BLaER1 treated with 17β-estradiol and CSF1 and Interleukin-3, amounts not matched to agents 10 nM and 100 nM (cell line): ENCODE measurements at regions not wholly inside any gene's neighbourhood (a gene's known extent, or its start where the extent isn't known, plus 50 kb on each side); places are given as distances from the start of the nearest gene placed in this dataset.
"Not testable (repeated sequence)": the region's sequence is repeated elsewhere in the genome, so short reads cannot be mapped to it uniquely, and the experiment has no call there.

Source experiments
- H3K27ac ChIP-seq, 11 experiments: shearing (Covaris generic); formaldehyde crosslinking; 2 replicates each; pipeline ENCODE4 v1.8.1; 2022
- H3K27me3 ChIP-seq, 11 experiments: shearing (Covaris generic); formaldehyde crosslinking; 2 replicates each; pipeline ENCODE4 v1.8.1; 2022
- H3K36me3 ChIP-seq, 11 experiments: shearing (Covaris generic); formaldehyde crosslinking; 2 replicates each; pipeline ENCODE4 v1.8.1; 2022
- H3K4me1 ChIP-seq, 10 experiments: shearing (Covaris generic); formaldehyde crosslinking; 2 replicates each; pipeline ENCODE4 v1.8.1; 2022
- H3K4me2 ChIP-seq, 11 experiments: shearing (Covaris generic); formaldehyde crosslinking; 2 replicates each; pipeline ENCODE4 v1.8.1; 2022
- H3K4me3 ChIP-seq, 10 experiments: shearing (Covaris generic); formaldehyde crosslinking; 2 replicates each; pipeline ENCODE4 v1.8.1; 2022
- H3K9ac ChIP-seq, 11 experiments: shearing (Covaris generic); formaldehyde crosslinking; 2 replicates each; pipeline ENCODE4 v1.8.1; 2022
- H3K9me3 ChIP-seq, 11 experiments: shearing (Covaris generic); formaldehyde crosslinking; replicated peaks in 1 of 11; 2 replicates each; pipeline ENCODE4 v1.8.1; 2022
- H4K20me1 ChIP-seq, 11 experiments: shearing (Covaris generic); formaldehyde crosslinking; 2 replicates each; pipeline ENCODE4 v1.8.1; 2022
- Cebpa-rat ChIP-seq, 11 experiments: shearing (Covaris generic); IDR thresholded peaks; 2 replicates each; pipeline ENCODE4 v1.8.1; 2022

DNA sequence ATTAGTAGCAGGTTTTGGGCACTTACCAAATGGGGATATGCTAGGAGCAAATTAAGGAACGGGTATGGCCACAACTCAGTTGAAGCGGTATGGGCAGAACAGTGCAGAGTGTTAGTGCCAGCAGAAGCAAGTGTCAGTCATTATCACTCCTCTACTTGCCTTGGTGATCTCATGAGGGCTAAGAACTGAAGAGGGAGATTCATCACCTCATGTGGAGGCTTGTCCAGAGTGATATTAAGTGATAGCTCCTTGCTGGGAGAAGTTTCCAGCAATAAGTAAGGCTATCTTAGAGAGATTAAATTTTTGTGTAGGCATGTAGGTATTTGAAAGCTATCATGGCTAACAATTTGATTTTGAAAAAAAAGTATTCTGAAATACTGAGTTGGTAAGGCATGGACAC is 615.4 kb upstream of the SMIM31 start:
- no peak overlapping the region for H3K4me2 ChIP-seq
- no peaks in the 10 kb centered on the region for H4K20me1 ChIP-seq
- H3K4me3 ChIP-seq = no peak overlapping the region
- H3K27me3 ChIP-seq = no peaks in the 10 kb centered on the region
- TF ChIP-seq Cebpa-rat (IDR thresholded peaks at IDR 0.05) = no peak
- H3K9me3 ChIP-seq = peaks cover 0 to 8% (median 0%) of the 10 kb centered on the region in 11 experiments; a peak in 6 of 22 replicates
- peaks cover 0 to 6% (median 0%) of the 10 kb centered on the region in 10 experiments; a peak in 2 of 20 replicates for H3K4me1 ChIP-seq
- H3K36me3 ChIP-seq = no peaks in the 10 kb centered on the region
- H3K27ac ChIP-seq = no peak overlapping the region
- no peak overlapping the region for H3K9ac ChIP-seq

GRCh38 chr4:164139291-164139690 is 614.6 kb upstream of the SMIM31 start:
- Histone ChIP-seq H4K20me1 (no peaks in the 10 kb centered on the region), H3K4me3 (no peak overlapping the region), H3K27me3 (no peaks in the 10 kb centered on the region), H3K4me1 (peaks cover 0 to 6% (median 0%) of the 10 kb centered on the region in 10 experiments; a peak in 2 of 20 replicates), H3K4me2 (no peak overlapping the region), H3K9me3 (peaks cover 0 to 8% (median 0%) of the 10 kb centered on the region in 11 experiments; a peak in 6 of 22 replicates), H3K27ac (no peak overlapping the region), H3K9ac (no peak overlapping the region), H3K36me3 (no peaks in the 10 kb centered on the region)
- no peak for TF ChIP-seq Cebpa-rat (IDR thresholded peaks at IDR 0.05)

GRCh38 chr4:164141755-164142375 is 612.1 kb upstream of the SMIM31 start:
- H3K36me3 ChIP-seq, H3K9ac ChIP-seq, H4K20me1 ChIP-seq, H3K4me1 ChIP-seq, H3K9me3 ChIP-seq, H3K4me3 ChIP-seq, H3K4me2 ChIP-seq, H3K27me3 ChIP-seq, H3K27ac ChIP-seq: not testable (repeated sequence)

- no peak for TF ChIP-seq Cebpa-rat (IDR thresholded peaks at IDR 0.05)
- H3K27ac ChIP-seq = no peak overlapping the region
- no peak overlapping the region for H3K9ac ChIP-seq
- no peaks in the 10 kb centered on the region for H4K20me1 ChIP-seq
- no peaks in the 10 kb centered on the region for H3K9me3 ChIP-seq
- no peaks in the 10 kb centered on the region for H3K4me1 ChIP-seq
- H3K27me3 ChIP-seq = no peaks in the 10 kb centered on the region
- no peak overlapping the region for H3K4me2 ChIP-seq
- no peak overlapping the region for H3K4me3 ChIP-seq
- H3K36me3 ChIP-seq = no peaks in the 10 kb centered on the region
These were observed 599.5 kb upstream of the SMIM31 start for GRCh38 chr4:164154416-164154815.

DNA sequence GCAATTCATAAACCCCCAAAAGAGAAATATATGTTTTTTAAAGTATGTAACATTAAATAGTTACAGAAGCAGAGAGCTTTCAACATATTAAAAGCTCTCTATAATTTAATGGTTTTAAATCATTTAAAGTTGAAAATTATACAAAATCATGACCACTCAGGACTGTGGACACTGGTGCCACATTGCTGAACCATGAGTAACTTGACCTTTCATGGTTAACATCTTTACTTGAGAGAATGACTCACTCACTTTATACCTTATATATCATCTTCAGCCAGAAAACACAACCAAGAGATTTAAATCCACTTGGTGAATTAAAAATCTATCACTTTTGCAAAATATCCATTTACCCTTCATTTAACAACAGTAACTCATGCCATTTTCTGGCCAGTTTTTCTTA is 584.3 kb upstream of the SMIM31 start:
- Histone ChIP-seq H3K4me3 (no peak overlapping the region), H3K9ac (no peak overlapping the region), H3K4me2 (no peak overlapping the region), H3K4me1 (no peaks in the 10 kb centered on the region), H3K27ac (no peak overlapping the region), H3K27me3 (no peaks in the 10 kb centered on the region), H4K20me1 (no peaks in the 10 kb centered on the region), H3K9me3 (no peaks in the 10 kb centered on the region), H3K36me3 (no peaks in the 10 kb centered on the region)
- no peak for TF ChIP-seq Cebpa-rat (IDR thresholded peaks at IDR 0.05)

DNA sequence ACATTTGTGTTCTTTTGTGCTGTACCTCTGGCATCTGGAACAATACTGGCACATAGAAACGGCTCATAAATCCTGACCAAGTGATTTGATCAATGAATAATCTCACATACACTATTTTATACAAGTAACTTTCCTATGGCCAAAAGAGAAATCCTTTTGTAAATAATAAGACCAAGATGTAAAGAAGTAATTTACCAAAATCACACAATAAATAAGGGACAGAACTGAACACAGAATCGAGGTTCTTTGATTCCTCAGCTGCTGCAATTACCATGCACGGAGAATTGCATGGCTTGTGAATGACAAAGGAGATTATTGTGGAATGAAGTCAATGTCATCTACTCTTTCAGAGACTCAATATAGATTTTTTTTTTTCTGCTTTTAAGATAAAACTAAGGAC is 576.8 kb upstream of the SMIM31 start:
- H3K4me2 ChIP-seq = no peak overlapping the region
- no peaks in the 10 kb centered on the region for H3K9me3 ChIP-seq

GRCh38 chr4:164177753-164178152 is 576.2 kb upstream of the SMIM31 start:
- Histone ChIP-seq H3K27ac (no peak overlapping the region), H3K9ac (no peak overlapping the region), H3K27me3 (no peaks in the 10 kb centered on the region), H3K9me3 (no peaks in the 10 kb centered on the region), H3K4me2 (no peak overlapping the region), H3K4me3 (no peak overlapping the region), H3K36me3 (no peaks in the 10 kb centered on the region), H4K20me1 (no peaks in the 10 kb centered on the region), H3K4me1 (no peaks in the 10 kb centered on the region)
- TF ChIP-seq Cebpa-rat (IDR thresholded peaks at IDR 0.05) = no peak

More for the DNA sequence above, 576.8 kb upstream of the SMIM31 start:
- Histone ChIP-seq H3K27me3 (no peaks in the 10 kb centered on the region), H3K4me1 (no peaks in the 10 kb centered on the region), H3K36me3 (no peaks in the 10 kb centered on the region), H3K27ac (no peak overlapping the region), H3K4me3 (no peak overlapping the region), H4K20me1 (no peaks in the 10 kb centered on the region), H3K9ac (no peak overlapping the region)
- no peak for TF ChIP-seq Cebpa-rat (IDR thresholded peaks at IDR 0.05)

DNA sequence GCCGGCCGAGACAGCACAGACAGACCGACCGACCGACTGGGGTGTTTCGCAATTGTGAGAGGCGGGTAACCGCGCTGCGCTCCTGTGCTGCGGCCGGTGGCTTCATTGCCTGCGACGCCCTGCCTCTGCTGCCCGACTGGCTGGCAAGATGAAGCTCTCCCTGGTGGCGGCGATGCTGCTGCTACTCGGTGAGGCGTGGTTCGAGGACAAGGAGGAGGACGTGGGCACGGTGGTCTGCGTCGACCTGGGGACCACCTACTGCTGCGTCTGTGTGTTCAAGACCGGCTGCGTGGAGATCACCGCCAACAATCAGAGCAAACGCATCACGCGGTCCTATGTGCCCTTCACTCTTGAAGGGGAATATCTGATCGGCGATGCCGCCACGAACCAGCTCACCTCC is 565.7 kb upstream of the SMIM31 start:
- Histone ChIP-seq H3K4me2 (no peak overlapping the region), H3K9me3 (peaks cover 0 to 6% (median 0%) of the 10 kb centered on the region in 11 experiments; a peak in 1 of 22 replicates), H3K4me1 (no peaks in the 10 kb centered on the region), H3K9ac (no peak overlapping the region), H3K27ac (no peak overlapping the region), H3K27me3 (no peaks in the 10 kb centered on the region), H3K4me3 (no peak overlapping the region), H3K36me3 (no peaks in the 10 kb centered on the region), H4K20me1 (no peaks in the 10 kb centered on the region)
- 0 out of 22 replicates have a peak, but pooled peaks of 1 of the 11 experiments have one; percentile 20 for TF ChIP-seq Cebpa-rat (IDR thresholded peaks at IDR 0.05)

DNA sequence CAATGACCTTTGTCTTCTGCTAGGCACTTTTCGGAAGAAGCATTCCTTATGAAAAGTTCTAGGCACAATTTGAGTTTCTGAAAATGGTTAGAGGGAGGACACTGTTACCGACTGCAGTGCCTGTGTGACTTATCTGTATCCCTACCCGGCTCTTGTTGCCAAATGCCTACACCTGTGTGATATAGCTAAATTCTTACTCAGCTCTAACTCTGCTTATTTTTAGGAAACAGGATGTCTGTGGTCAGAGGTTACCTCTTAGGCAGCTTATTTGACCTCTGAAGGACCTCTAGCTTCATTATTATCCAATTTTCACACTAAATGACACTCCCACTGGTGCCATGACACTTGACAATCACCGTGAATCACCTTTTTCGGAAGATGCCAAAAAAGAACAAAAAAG is 561.1 kb upstream of the SMIM31 start:
- Histone ChIP-seq H3K9ac (no peak overlapping the region), H3K27ac (no peak overlapping the region), H3K4me2 (no peak overlapping the region), H3K4me3 (no peak overlapping the region), H3K36me3 (no peaks in the 10 kb centered on the region), H3K27me3 (no peaks in the 10 kb centered on the region), H3K9me3 (peaks cover 0 to 6% (median 0%) of the 10 kb centered on the region in 11 experiments; a peak in 1 of 22 replicates), H4K20me1 (no peaks in the 10 kb centered on the region), H3K4me1 (no peaks in the 10 kb centered on the region)
- no peak for TF ChIP-seq Cebpa-rat (IDR thresholded peaks at IDR 0.05)

DNA sequence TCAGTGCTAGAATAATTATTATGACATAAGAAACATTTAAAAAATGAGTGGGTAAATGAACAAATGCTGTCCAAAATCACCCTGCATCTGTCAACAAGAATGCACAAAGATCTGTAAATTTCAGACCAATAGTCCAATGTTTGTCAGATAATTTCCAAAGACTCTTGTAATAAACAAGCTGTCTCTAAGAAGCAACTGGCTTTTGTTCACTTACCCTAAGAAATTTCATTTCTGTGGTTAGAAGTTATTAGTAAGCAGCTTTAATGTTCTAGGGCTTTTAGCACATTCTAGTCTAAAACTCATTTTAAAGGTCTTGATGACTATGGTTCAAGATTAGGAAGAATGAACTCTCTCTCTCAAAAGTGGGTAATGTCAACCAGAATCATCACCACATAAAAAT is 560.3 kb upstream of the SMIM31 start:
- Histone ChIP-seq H3K4me1 (no peaks in the 10 kb centered on the region), H3K4me3 (no peak overlapping the region), H3K36me3 (no peaks in the 10 kb centered on the region), H3K9ac (no peak overlapping the region), H3K27ac (no peak overlapping the region), H4K20me1 (no peaks in the 10 kb centered on the region), H3K4me2 (no peak overlapping the region), H3K27me3 (no peaks in the 10 kb centered on the region), H3K9me3 (no peaks in the 10 kb centered on the region)
- TF ChIP-seq Cebpa-rat (IDR thresholded peaks at IDR 0.05) = no peak
